Vagina (tissue), 2 donors: ENCODE measurements at regions not wholly inside any gene's neighbourhood (a gene's known extent, or its start where the extent isn't known, plus 50 kb on each side); places are given as distances from the start of the nearest gene placed in this dataset.

ENCODE experiments used
- POLR2A ChIP-seq, 2 donors: fragments of 450-650 bp; IDR thresholded peaks; one replicate each; pipeline ENCODE4 v1.6.1; 2017; ENCODE audit warnings: antibody characterized with exemption in 2 of 2, mild to moderate bottlenecking in 2 of 2, moderate library complexity in 2 of 2
- POLR2AphosphoS5 ChIP-seq, 2 donors: sonication (generic); formaldehyde crosslinking; IDR thresholded peaks; one replicate each; pipeline ENCODE4 v1.9.0; 2017; ENCODE audit warnings: antibody characterized with exemption in 2 of 2, mild to moderate bottlenecking in 2 of 2, low read depth in 1 of 2; ENCODE audit not compliant: insufficient read depth in 1 of 2
- TF ChIP-seq, protein P1 (sequence below), 3 experiments: fragments of 450-650 bp in 2 of 3; fragments of 200-600 bp in 1 of 3; sonication (generic) in 1 of 3; IDR thresholded peaks; one replicate each; pipeline ENCODE4 v1.5.1; 2017 to 2019; ENCODE audit warnings: antibody characterized with exemption in 3 of 3, mild to moderate bottlenecking in 2 of 3, moderate library complexity in 2 of 3

DNA sequence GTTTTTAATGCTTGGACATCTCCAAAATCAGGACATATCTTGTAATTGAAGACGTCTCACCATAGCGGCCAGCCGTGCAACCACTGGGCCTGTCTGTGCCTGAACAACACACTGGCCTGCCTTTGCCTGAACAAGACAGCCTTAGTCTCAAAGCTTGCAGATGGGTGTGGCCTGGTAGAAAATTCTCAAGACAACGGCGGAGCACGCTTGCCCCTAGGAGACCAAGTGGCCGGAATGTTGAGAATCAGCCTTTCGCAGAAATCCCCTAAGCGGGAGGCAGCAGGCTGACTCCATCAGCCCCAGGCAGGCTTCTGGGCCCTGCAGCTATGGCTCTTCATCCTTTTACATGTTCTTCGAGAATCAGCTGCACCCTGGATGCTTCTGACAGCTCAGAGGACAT lies 98.0 kb upstream of the C1orf174 start:
- TF ChIP-seq POLR2A (IDR thresholded peaks at IDR 0.05): no peak
- TF ChIP-seq, protein P1, sequence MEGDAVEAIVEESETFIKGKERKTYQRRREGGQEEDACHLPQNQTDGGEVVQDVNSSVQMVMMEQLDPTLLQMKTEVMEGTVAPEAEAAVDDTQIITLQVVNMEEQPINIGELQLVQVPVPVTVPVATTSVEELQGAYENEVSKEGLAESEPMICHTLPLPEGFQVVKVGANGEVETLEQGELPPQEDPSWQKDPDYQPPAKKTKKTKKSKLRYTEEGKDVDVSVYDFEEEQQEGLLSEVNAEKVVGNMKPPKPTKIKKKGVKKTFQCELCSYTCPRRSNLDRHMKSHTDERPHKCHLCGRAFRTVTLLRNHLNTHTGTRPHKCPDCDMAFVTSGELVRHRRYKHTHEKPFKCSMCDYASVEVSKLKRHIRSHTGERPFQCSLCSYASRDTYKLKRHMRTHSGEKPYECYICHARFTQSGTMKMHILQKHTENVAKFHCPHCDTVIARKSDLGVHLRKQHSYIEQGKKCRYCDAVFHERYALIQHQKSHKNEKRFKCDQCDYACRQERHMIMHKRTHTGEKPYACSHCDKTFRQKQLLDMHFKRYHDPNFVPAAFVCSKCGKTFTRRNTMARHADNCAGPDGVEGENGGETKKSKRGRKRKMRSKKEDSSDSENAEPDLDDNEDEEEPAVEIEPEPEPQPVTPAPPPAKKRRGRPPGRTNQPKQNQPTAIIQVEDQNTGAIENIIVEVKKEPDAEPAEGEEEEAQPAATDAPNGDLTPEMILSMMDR (IDR thresholded peaks at IDR 0.05): no peak
- TF ChIP-seq POLR2AphosphoS5 (IDR thresholded peaks at IDR 0.05; ENCODE audit: insufficient read depth in 1 of 2, low read depth in 1 of 2): no peak
